K562 (cell line): ENCODE measurements at regions not wholly inside any gene's neighbourhood (a gene's known extent, or its start where the extent isn't known, plus 50 kb on each side); places are given as distances from the start of the nearest gene placed in this dataset.

Experiments
- ATAC-seq: fragments of 200-7000 bp; cut with Tn5 transposase; 3 replicates; pipeline ENCODE4 v1.9.1; 2020; ENCODE audit warnings: moderate library complexity
- BruUV-seq: library from RNA; stranded (reverse); fragments of 400-500 nt; replicated peaks from 2 replicates; lab custom pipeline; 2021; lab: Mats Ljungman, UMichigan
- CTCF ChIA-PET: fragments of 300-600 bp; formaldehyde crosslinking; extraction: SDS; loops from one replicate; lab custom pipeline; 2021; ENCODE audit warnings: low intra/inter-chr PET ratio; lab: Yijun Ruan, JAX
- POLR2A ChIA-PET: fragments of 300-600, 350-650 bp; sonication (Branson Sonifier 250); formaldehyde crosslinking; extraction: SDS; loops from one replicate; lab custom pipeline; 2021; ENCODE audit warnings: antibody characterized with exemption, inconsistent platforms; lab: Yijun Ruan, JAX
- DNase-seq, 4 experiments: peaks; one replicate each; pipeline versions ENCODE4 v3.0.0 to v3.0.0-alpha.2; 2011 to 2018; ENCODE audit warnings: low spot score in 3 of 4, mixed read lengths in 3 of 4; ENCODE audit errors: extremely low read depth in 1 of 4
- FAIRE-seq: peaks from 2 replicates; lab custom pipeline; 2011; peaks lifted over from hg19 to GRCh38; lab: Jason Lieb, UNC
- H2AFZ ChIP-seq: 2 replicates; pipeline ENCODE4 v1.6.0; 2011; ENCODE audit warnings: low read depth, low read length, control low read depth, inconsistent platforms
- H3K27ac ChIP-seq: fragments of 200-600 bp; 3 replicates; pipeline ENCODE4 v1.8.0; 2011; ENCODE audit warnings: low read depth, mild to moderate bottlenecking, control low read depth, inconsistent platforms, low read length, moderate library complexity, mixed read lengths; ENCODE audit errors: extremely low read depth
- H3K27me3 ChIP-seq, 2 experiments: fragments of 300-600 bp in 1 of 2; 2 replicates in 1 of 2; 3 replicates in 1 of 2; pipeline versions ENCODE4 v1.6.0 to v1.8.0; 2011; ENCODE audit warnings: inconsistent platforms in 2 of 2, low read length in 2 of 2, mild to moderate bottlenecking in 1 of 2, mixed read lengths in 1 of 2, moderate library complexity in 1 of 2; ENCODE audit not compliant: control insufficient read depth in 2 of 2, insufficient read depth in 2 of 2
- H3K36me3 ChIP-seq: fragments of 300-600 bp; 3 replicates; pipeline ENCODE4 v1.8.0; 2011; ENCODE audit warnings: mild to moderate bottlenecking, low read length, inconsistent platforms; ENCODE audit not compliant: control insufficient read depth, insufficient read depth
- H3K4me1 ChIP-seq, 2 experiments: fragments of 200-600 bp in 1 of 2; replicated peaks in 1 of 2; 2 replicates in 1 of 2; 3 replicates in 1 of 2; pipeline versions ENCODE4 v1.5.1 to v1.8.0; 2011; ENCODE audit warnings: inconsistent platforms in 2 of 2, low read length in 2 of 2, mild to moderate bottlenecking in 1 of 2, mixed read lengths in 1 of 2, moderate library complexity in 1 of 2; ENCODE audit not compliant: control insufficient read depth in 2 of 2, insufficient read depth in 2 of 2
- H3K4me2 ChIP-seq: 2 replicates; pipeline ENCODE4 v1.6.1; 2011; ENCODE audit warnings: low read length, control low read depth, inconsistent platforms, mixed read lengths; ENCODE audit not compliant: insufficient read depth
- H3K4me3 ChIP-seq: fragments of 200-600 bp; sonication (generic), shearing (Covaris generic); 2 replicates; pipeline ENCODE4 v1.5.1; 2016; ENCODE audit warnings: control low read depth, inconsistent platforms
- H3K79me2 ChIP-seq: fragments of 200-600 bp; 3 replicates; pipeline ENCODE4 v1.8.0; 2011; ENCODE audit warnings: low read length, inconsistent platforms; ENCODE audit not compliant: control insufficient read depth, insufficient read depth
- H3K9ac ChIP-seq, 2 experiments: 2 replicates each; pipeline versions ENCODE4 v1.6.0 to v1.6.1; 2011; ENCODE audit warnings: low read depth in 2 of 2, low read length in 2 of 2, control low read depth in 1 of 2, inconsistent platforms in 1 of 2, mild to moderate bottlenecking in 1 of 2, mixed read lengths in 1 of 2; ENCODE audit not compliant: insufficient read depth in 1 of 2
- H3K9me1 ChIP-seq: one replicate; pipeline ENCODE4 v1.6.0; 2011; ENCODE audit warnings: inconsistent platforms, mild to moderate bottlenecking, low read length, moderate library complexity; ENCODE audit not compliant: control insufficient read depth, insufficient read depth
- H3K9me3 ChIP-seq: replicated peaks from 2 replicates; pipeline ENCODE4 v1.5.1; 2011; ENCODE audit warnings: low read depth, low read length, inconsistent platforms; ENCODE audit not compliant: control insufficient read depth, insufficient read depth
- H4K20me1 ChIP-seq: replicated peaks from 2 replicates; pipeline ENCODE4 v1.6.1; 2011; ENCODE audit warnings: low read length, inconsistent platforms, mixed read lengths; ENCODE audit not compliant: control insufficient read depth, insufficient read depth
- C11orf30 ChIP-seq: fragments of 450-650 bp; IDR thresholded peaks from 2 replicates; pipeline ENCODE4 v1.6.1; 2016; ENCODE audit warnings: low read depth, mild to moderate bottlenecking
- CREB1 ChIP-seq, 2 experiments: sonication (generic) in 1 of 2; formaldehyde crosslinking in 1 of 2; IDR thresholded peaks; 2 replicates each; pipeline versions ENCODE4 v1.6.1 to v1.8.0; 2012 to 2022; ENCODE audit warnings: inconsistent platforms in 1 of 2, mild to moderate bottlenecking in 1 of 2, missing genetic modification reagents in 1 of 2, moderate library complexity in 1 of 2
- ELF2 ChIP-seq: fragments of 250-450 bp; sonication (Bioruptor Pico); IDR thresholded peaks from 2 replicates; pipeline ENCODE4 v1.5.0; 2021; ENCODE audit warnings: mild to moderate bottlenecking
- PHF8 ChIP-seq: fragments of 200-600 bp; sonication (generic); IDR thresholded peaks from 2 replicates; pipeline ENCODE4 v1.6.1; 2012; ENCODE audit warnings: mixed run types, mild to moderate bottlenecking, inconsistent platforms, low read length, moderate library complexity, borderline replicate concordance
- POLR3A ChIP-seq: IDR thresholded peaks from 2 replicates; pipeline ENCODE4 v1.6.1; 2011; ENCODE audit warnings: borderline replicate concordance, mild to moderate bottlenecking, moderate library complexity; ENCODE audit not compliant: insufficient read length, insufficient read depth; ENCODE audit errors: extremely low read depth
- STAT5B ChIP-seq: fragments of 250-450 bp; sonication (Bioruptor Pico); IDR thresholded peaks from 2 replicates; pipeline ENCODE4 v1.8.0; 2021; ENCODE audit warnings: mild to moderate bottlenecking, inconsistent platforms
- ZNF408 ChIP-seq: fragments of 250-450 bp; sonication (Bioruptor Pico); IDR thresholded peaks from 2 replicates; pipeline ENCODE4 v1.4.0; 2020; ENCODE audit warnings: low read depth, mild to moderate bottlenecking, moderate library complexity
- WGBS: fragments of 100-300 bp; shearing (Covaris generic); methylation state at CpG from one replicate; pipeline ENCODE4 v1.1.6; 2016; ENCODE audit warnings: low coverage, mixed read lengths; ENCODE audit not compliant: insufficient coverage; ENCODE audit errors: missing lambda C conversion rate; 5-methylcytosine and 5-hydroxymethylcytosine counted together
- in situ Hi-C: fragments of 300-500 bp; cut with MboI; formaldehyde crosslinking; loops from 4 replicates; pipeline ENCODE4 v1.15.0; 2018; ENCODE audit warnings: inconsistent platforms, mixed read lengths
- intact Hi-C: fragments of 100-400 bp; cut with micrococcal nuclease; formaldehyde crosslinking; loops from 2 replicates; pipeline ENCODE4 v1.14.2; 2022
- TF ChIP-seq, protein P1 (sequence below): sonication (generic); formaldehyde crosslinking; IDR thresholded peaks from 2 replicates; pipeline ENCODE4 v1.8.0; 2023; ENCODE audit warnings: missing genetic modification reagents, mild to moderate bottlenecking, borderline replicate concordance
- TF ChIP-seq, protein P2 (sequence below): fragments of 200-800 bp; sonication (Bioruptor generic); IDR thresholded peaks from 2 replicates; pipeline ENCODE4 v1.6.1; 2016; ENCODE audit warnings: missing genetic modification characterization, missing compliant biosample characterization

GRCh38 chr10:9051328-9051974 is 997.0 kb downstream of the GATA3 start (continued):
- no peak for TF ChIP-seq PHF8
- no peak for TF ChIP-seq POLR3A
- no peak for TF ChIP-seq C11orf30
- TF ChIP-seq ZNF408: no peak
- TF ChIP-seq CREB1 (IDR thresholded peaks at IDR 0.05): no peak
- no peak for TF ChIP-seq CREB1 (CRISPR knock-in tag; IDR thresholded peaks at IDR 0.05)
- TF ChIP-seq ELF2 (CRISPR knock-in tag): no peak

DNA sequence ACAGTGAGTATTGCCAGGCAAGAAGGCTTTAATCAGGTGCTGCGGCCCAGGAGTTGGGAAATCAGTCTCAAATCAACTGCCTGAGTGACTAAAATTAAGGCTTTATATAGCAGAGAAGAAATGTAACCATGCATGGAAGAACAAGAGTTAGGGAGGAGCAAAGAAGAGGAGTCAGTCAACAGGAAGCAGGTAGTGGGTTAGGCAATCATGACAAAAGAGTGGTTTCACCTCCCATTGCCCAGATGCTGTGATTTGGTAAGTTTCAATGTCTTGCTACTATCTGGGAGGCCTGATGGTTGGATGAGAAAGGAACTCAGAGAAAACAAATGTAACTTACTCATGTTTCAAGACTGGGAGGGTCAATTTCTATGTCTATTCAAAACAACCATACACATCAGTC is 998.3 kb downstream of the GATA3 start:
- Histone ChIP-seq H4K20me1 (no peaks in the 10 kb centered on the region), H3K79me2 (no peaks in the 10 kb centered on the region), H3K27me3 (no peaks in the 10 kb centered on the region), H3K4me2 (no peak overlapping the region), H3K9me1 (no peaks in the 10 kb centered on the region), H3K36me3 (no peaks in the 10 kb centered on the region), H2AFZ (no peak overlapping the region), H3K27ac (no peak overlapping the region), H3K4me1 (no peaks in the 10 kb centered on the region), H3K4me3 (no peak overlapping the region), H3K9ac (no peak overlapping the region), H3K9me3 (no peaks in the 10 kb centered on the region)
- 6% methylated on average over 1 of the region's 1 CpG for WGBS
- no peak for ATAC-seq
- no TSS peak for BruUV-seq
- ChIA-PET CTCF (no interaction called here), POLR2A (no interaction called here)
- TF ChIP-seq, protein P1, sequence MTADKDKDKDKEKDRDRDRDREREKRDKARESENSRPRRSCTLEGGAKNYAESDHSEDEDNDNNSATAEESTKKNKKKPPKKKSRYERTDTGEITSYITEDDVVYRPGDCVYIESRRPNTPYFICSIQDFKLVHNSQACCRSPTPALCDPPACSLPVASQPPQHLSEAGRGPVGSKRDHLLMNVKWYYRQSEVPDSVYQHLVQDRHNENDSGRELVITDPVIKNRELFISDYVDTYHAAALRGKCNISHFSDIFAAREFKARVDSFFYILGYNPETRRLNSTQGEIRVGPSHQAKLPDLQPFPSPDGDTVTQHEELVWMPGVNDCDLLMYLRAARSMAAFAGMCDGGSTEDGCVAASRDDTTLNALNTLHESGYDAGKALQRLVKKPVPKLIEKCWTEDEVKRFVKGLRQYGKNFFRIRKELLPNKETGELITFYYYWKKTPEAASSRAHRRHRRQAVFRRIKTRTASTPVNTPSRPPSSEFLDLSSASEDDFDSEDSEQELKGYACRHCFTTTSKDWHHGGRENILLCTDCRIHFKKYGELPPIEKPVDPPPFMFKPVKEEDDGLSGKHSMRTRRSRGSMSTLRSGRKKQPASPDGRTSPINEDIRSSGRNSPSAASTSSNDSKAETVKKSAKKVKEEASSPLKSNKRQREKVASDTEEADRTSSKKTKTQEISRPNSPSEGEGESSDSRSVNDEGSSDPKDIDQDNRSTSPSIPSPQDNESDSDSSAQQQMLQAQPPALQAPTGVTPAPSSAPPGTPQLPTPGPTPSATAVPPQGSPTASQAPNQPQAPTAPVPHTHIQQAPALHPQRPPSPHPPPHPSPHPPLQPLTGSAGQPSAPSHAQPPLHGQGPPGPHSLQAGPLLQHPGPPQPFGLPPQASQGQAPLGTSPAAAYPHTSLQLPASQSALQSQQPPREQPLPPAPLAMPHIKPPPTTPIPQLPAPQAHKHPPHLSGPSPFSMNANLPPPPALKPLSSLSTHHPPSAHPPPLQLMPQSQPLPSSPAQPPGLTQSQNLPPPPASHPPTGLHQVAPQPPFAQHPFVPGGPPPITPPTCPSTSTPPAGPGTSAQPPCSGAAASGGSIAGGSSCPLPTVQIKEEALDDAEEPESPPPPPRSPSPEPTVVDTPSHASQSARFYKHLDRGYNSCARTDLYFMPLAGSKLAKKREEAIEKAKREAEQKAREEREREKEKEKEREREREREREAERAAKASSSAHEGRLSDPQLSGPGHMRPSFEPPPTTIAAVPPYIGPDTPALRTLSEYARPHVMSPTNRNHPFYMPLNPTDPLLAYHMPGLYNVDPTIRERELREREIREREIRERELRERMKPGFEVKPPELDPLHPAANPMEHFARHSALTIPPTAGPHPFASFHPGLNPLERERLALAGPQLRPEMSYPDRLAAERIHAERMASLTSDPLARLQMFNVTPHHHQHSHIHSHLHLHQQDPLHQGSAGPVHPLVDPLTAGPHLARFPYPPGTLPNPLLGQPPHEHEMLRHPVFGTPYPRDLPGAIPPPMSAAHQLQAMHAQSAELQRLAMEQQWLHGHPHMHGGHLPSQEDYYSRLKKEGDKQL (CRISPR knock-in tag): no peak
- TF ChIP-seq, protein P2, sequence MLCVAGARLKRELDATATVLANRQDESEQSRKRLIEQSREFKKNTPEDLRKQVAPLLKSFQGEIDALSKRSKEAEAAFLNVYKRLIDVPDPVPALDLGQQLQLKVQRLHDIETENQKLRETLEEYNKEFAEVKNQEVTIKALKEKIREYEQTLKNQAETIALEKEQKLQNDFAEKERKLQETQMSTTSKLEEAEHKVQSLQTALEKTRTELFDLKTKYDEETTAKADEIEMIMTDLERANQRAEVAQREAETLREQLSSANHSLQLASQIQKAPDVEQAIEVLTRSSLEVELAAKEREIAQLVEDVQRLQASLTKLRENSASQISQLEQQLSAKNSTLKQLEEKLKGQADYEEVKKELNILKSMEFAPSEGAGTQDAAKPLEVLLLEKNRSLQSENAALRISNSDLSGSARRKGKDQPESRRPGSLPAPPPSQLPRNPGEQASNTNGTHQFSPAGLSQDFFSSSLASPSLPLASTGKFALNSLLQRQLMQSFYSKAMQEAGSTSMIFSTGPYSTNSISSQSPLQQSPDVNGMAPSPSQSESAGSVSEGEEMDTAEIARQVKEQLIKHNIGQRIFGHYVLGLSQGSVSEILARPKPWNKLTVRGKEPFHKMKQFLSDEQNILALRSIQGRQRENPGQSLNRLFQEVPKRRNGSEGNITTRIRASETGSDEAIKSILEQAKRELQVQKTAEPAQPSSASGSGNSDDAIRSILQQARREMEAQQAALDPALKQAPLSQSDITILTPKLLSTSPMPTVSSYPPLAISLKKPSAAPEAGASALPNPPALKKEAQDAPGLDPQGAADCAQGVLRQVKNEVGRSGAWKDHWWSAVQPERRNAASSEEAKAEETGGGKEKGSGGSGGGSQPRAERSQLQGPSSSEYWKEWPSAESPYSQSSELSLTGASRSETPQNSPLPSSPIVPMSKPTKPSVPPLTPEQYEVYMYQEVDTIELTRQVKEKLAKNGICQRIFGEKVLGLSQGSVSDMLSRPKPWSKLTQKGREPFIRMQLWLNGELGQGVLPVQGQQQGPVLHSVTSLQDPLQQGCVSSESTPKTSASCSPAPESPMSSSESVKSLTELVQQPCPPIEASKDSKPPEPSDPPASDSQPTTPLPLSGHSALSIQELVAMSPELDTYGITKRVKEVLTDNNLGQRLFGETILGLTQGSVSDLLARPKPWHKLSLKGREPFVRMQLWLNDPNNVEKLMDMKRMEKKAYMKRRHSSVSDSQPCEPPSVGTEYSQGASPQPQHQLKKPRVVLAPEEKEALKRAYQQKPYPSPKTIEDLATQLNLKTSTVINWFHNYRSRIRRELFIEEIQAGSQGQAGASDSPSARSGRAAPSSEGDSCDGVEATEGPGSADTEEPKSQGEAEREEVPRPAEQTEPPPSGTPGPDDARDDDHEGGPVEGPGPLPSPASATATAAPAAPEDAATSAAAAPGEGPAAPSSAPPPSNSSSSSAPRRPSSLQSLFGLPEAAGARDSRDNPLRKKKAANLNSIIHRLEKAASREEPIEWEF (CRISPR knock-in tag): no peak
- TF ChIP-seq STAT5B (CRISPR knock-in tag): no peak
- DNase-seq: no peak
- intact Hi-C loops: no loop called here
- FAIRE-seq: no peak
- in situ Hi-C loops: no loop called here
